Muscle of leg (tissue), 3 donors: ENCODE measurements at regions not wholly inside any gene's neighbourhood (a gene's known extent, or its start where the extent isn't known, plus 50 kb on each side); places are given as distances from the start of the nearest gene placed in this dataset.
"Not testable (repeated sequence)": the region's sequence is repeated elsewhere in the genome, so short reads cannot be mapped to it uniquely, and the experiment has no call there.

Source experiments
- DNase-seq: peaks from one replicate; pipeline ENCODE4 v3.0.0; 2013
- H3K27ac ChIP-seq: one replicate; pipeline ENCODE4 v1.5.1; 2013; ENCODE audit warnings: mild to moderate bottlenecking, low read length, control low read depth
- H3K27me3 ChIP-seq: one replicate; pipeline ENCODE4 v1.6.1; 2013; ENCODE audit warnings: low read length; ENCODE audit not compliant: control insufficient read depth, insufficient read depth
- H3K36me3 ChIP-seq: one replicate; pipeline ENCODE4 v1.6.1; 2013; ENCODE audit warnings: low read length; ENCODE audit not compliant: control insufficient read depth, insufficient read depth
- H3K4me1 ChIP-seq: one replicate; pipeline ENCODE4 v1.6.1; 2013; ENCODE audit warnings: low read length; ENCODE audit not compliant: control insufficient read depth, insufficient read depth
- H3K4me3 ChIP-seq: one replicate; pipeline ENCODE4 v1.5.1; 2013; ENCODE audit warnings: low read length, control low read depth
- H3K9me3 ChIP-seq: replicated peaks from 2 replicates; pipeline ENCODE4 v1.6.1; 2013; ENCODE audit warnings: low read depth, low read length; ENCODE audit not compliant: control insufficient read depth
- WGBS: methylation state at CpG from one replicate; pipeline ENCODE4 v1.1.5; 2013; ENCODE audit warnings: missing lambda C conversion rate; ENCODE audit not compliant: insufficient coverage; 5-methylcytosine and 5-hydroxymethylcytosine counted together

DNA sequence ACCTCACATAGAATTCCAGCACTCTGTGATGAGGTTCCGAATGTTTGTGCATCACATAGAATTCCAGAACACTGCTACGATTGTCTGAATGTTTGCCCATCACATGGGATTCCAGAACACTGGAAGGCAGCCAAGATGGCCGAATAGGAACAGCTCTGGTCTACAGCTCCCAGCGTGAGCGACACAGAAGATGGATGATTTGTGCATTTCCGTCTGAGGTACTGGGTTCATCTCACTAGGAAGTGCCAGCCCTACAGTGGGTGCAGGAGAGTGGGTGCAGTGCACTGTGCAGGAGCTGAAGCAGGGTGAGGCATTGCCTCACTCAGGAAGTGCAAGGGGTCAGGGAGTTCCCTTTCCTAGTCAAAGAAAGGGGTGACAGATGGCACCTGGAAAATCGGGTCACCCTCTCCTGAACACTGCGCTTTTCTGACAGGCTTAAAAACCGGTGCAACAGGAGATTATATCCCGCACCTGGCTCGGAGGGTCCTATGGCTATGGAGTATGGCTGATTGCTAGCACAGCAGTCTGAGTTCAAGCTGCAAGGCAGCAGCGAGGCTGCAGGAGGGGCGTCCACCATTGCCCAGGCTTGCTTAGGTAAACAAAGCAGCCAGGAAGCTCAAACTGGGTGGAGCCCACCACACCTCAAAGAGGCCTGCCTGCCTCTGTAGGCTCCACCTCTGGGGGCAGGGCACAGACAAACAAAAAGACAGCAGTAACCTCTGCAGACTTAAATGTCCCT is 212.7 kb downstream of the FOXD4L6 start:
- 86% methylated on average over 13 of the region's 13 CpGs for WGBS
- H3K4me3 ChIP-seq, H3K4me1 ChIP-seq, H3K27ac ChIP-seq, H3K27me3 ChIP-seq, DNase-seq, H3K36me3 ChIP-seq: not testable (repeated sequence)
- H3K9me3 ChIP-seq: peaks cover 65% of the 10 kb centered on the region

DNA sequence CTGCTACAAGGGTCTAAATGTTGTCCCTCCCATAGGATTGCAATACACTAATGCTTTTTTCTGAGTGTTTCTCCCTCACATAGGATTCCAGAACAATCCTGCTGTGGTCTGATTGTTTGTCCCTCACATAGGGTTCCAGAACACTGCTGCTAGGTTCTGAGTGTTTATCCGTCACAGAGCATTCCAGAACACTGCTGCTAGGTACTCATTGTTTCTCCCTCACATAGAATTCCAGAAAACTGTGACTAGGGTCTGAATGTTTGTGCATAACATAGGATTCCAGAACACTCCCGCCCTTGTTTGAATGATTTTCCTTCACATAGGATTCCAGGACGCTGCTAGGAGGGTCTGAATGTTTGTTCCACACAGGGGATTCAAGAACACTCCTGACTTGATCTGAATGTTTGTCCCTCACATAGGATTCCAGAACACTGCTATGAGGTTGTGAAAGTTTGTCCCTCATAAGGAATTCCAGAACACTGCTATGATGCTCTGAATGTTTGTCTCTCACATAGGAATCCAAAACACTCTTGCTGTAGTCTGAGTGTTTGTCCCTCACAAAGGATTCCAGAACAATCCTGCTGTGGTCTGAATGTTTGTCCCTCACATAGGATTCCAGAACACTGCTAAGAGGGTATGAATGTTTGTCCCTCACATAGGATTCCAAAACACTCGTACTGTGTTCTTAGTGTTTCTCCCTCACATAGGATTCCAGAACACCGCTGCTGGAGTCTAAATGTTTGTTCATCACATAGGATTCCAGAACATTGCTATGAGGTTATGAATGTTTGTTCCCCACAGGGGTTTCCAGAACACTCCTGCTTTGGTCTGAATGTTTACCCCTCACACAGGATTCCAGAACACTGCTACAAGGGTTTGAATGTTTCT is 213.5 kb downstream of the FOXD4L6 start:
- WGBS: 58% methylated on average over 5 of the region's 5 CpGs

DNA sequence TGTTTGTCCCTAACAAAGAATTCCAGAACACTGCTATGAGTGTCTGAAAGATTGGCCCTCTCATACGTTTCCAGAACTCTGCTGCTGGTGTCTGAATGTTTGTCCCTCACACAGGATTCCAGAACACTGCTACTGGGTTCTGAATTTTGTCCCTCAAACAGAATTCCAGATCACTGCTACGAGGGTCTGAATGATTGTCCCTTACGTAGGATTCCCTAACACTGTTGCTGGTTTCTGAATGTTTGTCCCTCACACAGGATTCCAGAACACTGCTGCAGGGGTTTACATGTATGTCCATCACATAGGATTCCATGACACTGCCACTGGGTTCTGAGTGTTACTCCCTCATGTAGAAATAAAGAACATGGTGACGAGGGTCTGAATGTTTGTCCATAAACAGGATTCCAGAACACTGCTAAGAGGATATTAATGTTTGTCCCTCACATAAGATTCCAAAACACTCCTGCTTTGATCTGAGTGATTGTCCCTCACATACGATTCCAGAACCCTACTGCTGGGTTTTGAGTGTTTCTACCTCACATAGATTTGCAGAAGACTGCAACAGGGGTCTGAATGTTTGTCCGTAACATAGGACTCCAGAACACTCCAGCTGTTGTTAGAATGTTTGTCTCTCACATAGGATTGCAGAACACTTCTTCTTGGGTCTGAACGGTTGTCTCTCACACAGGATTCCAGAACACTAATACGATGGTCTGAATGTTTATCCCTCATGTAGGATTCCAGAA is 214.4 kb downstream of the FOXD4L6 start:
- Histone ChIP-seq H3K4me3 (no peak overlapping the region), H3K4me1 (no peaks in the 10 kb centered on the region), H3K9me3 (peaks cover 79% of the 10 kb centered on the region), H3K27ac (no peak overlapping the region), H3K27me3 (no peaks in the 10 kb centered on the region), H3K36me3 (no peaks in the 10 kb centered on the region)
- no peak for DNase-seq
- 65% methylated on average over 7 of the region's 8 CpGs for WGBS

More for the DNA sequence above, 213.5 kb downstream of the FOXD4L6 start:
- Histone ChIP-seq H3K27ac (no peak overlapping the region), H3K36me3 (no peaks in the 10 kb centered on the region), H3K4me3 (no peak overlapping the region), H3K27me3 (no peaks in the 10 kb centered on the region), H3K4me1 (no peaks in the 10 kb centered on the region), H3K9me3 (peaks cover 70% of the 10 kb centered on the region)
- DNase-seq: no peak

DNA sequence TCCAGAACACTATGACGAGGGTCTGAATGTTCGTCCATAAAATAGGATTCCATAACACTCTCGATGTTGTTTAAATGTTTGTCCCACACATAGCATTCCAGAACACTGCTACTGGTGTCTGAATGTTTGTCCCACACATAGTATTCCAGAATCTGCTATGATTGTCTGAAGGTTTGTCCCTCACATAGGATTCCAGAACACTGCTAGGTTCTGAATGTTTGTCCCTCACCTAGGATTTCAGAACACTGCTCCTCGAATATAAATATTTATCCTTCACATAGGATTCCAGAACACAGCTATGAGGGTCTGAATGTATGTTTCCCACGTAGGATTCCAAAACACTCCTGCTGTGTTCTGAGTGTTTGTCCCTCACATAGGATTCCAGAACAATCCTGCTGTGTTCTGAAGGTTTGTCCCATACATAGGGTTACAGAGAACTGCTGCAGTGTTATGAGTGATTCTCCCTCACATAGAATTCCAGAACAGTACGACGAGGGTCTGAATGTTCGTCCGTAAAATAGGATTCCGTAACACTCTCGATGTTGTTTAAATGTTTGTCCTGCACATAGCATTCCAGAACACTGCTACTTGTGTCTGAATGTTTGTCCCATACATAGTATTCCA is 215.3 kb downstream of the FOXD4L6 start:
- Histone ChIP-seq H3K36me3 (no peaks in the 10 kb centered on the region), H3K27ac (no peak overlapping the region), H3K4me3 (no peak overlapping the region), H3K9me3 (peaks cover 87% of the 10 kb centered on the region), H3K4me1 (no peaks in the 10 kb centered on the region), H3K27me3 (no peaks in the 10 kb centered on the region)
- WGBS: 75% methylated on average over 10 of the region's 11 CpGs
- no peak for DNase-seq

DNA sequence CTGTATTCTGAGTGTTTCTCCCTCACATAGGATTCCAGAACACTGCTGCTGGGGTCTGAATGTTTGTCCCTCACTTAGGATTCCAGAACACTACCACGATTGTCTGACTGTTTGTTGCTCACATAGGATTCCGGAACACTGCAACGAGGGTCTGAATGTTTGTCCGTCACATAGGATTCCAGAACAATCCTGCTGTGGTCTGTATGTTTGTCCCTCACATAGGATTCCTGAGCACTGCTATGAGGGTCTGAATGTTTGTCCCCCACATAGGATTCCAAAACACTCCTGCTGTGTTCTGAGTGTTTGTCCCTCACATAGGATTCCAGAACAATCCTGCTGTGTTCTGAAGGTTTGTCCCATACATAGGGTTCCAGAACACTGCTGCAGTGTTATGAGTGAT is 215.8 kb downstream of the FOXD4L6 start:
- H3K27me3 ChIP-seq, DNase-seq, H3K27ac ChIP-seq, H3K36me3 ChIP-seq, H3K4me3 ChIP-seq, H3K4me1 ChIP-seq: not testable (repeated sequence)
- peaks cover 90% of the 10 kb centered on the region for H3K9me3 ChIP-seq
- 82% methylated on average over 4 of the region's 4 CpGs for WGBS

DNA sequence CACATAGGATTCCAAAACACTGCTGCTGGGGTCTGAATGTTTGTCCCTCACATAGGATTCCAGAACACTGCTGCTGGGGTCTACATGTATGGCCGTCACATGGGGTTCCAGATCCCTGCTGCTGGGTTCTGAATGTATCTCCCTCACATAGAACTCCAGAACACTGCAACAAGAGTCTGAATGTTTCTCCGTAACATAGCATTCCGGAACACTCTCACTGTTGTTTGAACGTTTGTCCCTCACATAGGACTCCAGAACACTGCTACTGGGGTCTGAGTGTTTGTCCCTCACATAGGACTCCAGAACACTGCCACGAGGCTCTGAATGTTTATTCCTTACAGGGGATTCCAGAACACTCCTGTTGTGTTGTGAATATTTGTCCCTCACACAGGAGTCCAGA is 216.8 kb downstream of the FOXD4L6 start:
- Histone ChIP-seq H3K36me3 (no peaks in the 10 kb centered on the region), H3K27me3 (no peaks in the 10 kb centered on the region), H3K9me3 (peaks cover 97% of the 10 kb centered on the region), H3K4me3 (no peak overlapping the region), H3K27ac (no peak overlapping the region), H3K4me1 (no peaks in the 10 kb centered on the region)
- DNase-seq: no peak
- 73% methylated on average over 5 of the region's 5 CpGs for WGBS

DNA sequence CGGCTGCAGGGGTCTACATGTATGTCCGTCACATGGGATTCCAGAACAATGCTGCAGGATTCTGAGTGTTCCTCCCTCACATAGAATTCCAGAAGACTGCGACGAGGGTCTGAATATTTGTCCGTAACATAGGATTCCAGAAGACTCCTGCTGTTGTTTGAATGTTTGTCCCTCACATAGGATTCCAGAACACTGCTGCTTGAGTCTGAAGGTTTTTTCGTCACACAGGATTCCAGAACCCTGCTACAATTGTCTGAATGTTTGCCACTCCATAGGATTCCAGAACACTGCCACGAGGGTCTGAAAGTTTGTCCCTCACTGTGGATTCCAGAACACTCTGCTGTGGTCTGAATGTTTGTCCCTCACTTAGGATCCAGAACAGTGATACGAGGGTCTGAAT is 217.5 kb downstream of the FOXD4L6 start:
- peaks cover 96% of the 10 kb centered on the region for H3K9me3 ChIP-seq
- not testable (repeated sequence) for DNase-seq, H3K4me3 ChIP-seq, H3K4me1 ChIP-seq, H3K36me3 ChIP-seq, H3K27ac ChIP-seq, H3K27me3 ChIP-seq
- WGBS: 87% methylated on average over 8 of the region's 8 CpGs

DNA sequence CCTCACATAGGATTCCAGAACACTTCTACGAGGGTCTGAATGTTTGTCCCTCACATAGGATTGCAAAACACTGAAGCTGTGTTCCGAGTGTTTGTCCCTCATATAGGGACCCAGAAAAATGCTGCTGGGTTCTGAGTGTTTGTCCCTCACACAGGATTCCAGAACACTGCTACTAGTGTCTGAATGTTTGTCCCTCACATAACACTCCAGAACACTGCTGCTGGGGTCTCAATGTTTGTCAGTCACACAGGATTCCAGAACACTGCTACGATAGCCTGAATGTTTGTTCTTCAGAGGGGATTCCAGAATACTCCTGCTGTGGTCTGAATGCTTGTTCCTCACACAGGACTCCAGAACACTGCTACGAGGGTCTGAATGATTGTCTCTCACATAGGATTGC is 218.7 kb downstream of the FOXD4L6 start:
- Histone ChIP-seq H3K27ac (no peak overlapping the region), H3K4me3 (no peak overlapping the region), H3K4me1 (no peaks in the 10 kb centered on the region), H3K36me3 (no peaks in the 10 kb centered on the region), H3K9me3 (peaks cover 93% of the 10 kb centered on the region), H3K27me3 (no peaks in the 10 kb centered on the region)
- WGBS: 89% methylated on average over 4 of the region's 4 CpGs
- no peak for DNase-seq

DNA sequence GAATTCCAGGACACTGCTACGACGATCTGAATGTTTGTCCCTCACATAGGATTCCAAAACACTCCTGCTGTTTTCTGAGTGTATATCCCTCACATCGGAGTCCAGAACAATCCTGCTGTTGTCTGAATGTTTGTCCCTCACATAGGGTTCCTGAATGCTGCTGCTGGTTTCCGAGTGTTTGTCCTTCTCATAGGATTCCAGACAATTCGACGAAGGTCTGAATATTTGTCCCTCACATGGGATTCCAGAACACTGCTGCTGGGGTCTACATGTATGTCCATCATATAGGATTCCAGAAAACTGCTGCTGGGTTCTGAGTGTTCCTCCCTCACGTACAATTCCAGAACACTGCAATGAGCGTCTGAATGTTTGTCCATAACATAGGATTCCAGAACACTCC is 219.4 kb downstream of the FOXD4L6 start:
- H3K4me3 ChIP-seq, H3K27ac ChIP-seq, H3K4me1 ChIP-seq, DNase-seq, H3K27me3 ChIP-seq, H3K36me3 ChIP-seq: not testable (repeated sequence)
- 79% methylated on average over 8 of the region's 8 CpGs for WGBS
- H3K9me3 ChIP-seq: peaks cover 88% of the 10 kb centered on the region
